Prostate gland (tissue), 2 donors: ENCODE measurements at regions not wholly inside any gene's neighbourhood (a gene's known extent, or its start where the extent isn't known, plus 50 kb on each side); places are given as distances from the start of the nearest gene placed in this dataset.

Experiments used
- CTCF ChIP-seq, 4 experiments: fragments of 200-600 bp in 2 of 4; fragments of 450-650 bp in 2 of 4; sonication (generic) in 2 of 4; IDR thresholded peaks; 1 replicate in 3 of 4; 2 replicates in 1 of 4; pipeline ENCODE4 v1.5.1; 2016 to 2019; ENCODE audit warnings: antibody characterized with exemption in 4 of 4, mild to moderate bottlenecking in 2 of 4, moderate library complexity in 2 of 4
- POLR2A ChIP-seq: fragments of 450-650 bp; IDR thresholded peaks from one replicate; pipeline ENCODE4 v1.6.1; 2016; ENCODE audit warnings: antibody characterized with exemption, mild to moderate bottlenecking
- POLR2AphosphoS5 ChIP-seq: sonication (generic); formaldehyde crosslinking; IDR thresholded peaks from one replicate; pipeline ENCODE4 v1.6.1; 2017; ENCODE audit warnings: antibody characterized with exemption

- TF ChIP-seq CTCF (IDR thresholded peaks at IDR 0.05) = no peak
- no peak for TF ChIP-seq POLR2A
- TF ChIP-seq POLR2AphosphoS5 = no peak
Measured at GRCh38 chr14:28406196-28406595, 360.4 kb upstream of the FOXG1 start.
